ENCODE measurements at regions not wholly inside any gene's neighbourhood (a gene's known extent, or its start where the extent isn't known, plus 50 kb on each side); places are given as distances from the start of the nearest gene placed in this dataset.

GRCh38 chr18:56165601-56166355 is 472.6 kb downstream of the TXNL1 start:
- no peak for DNase-seq

- no peak for DNase-seq
Observed at GRCh38 chr18:56162311-56163265, 475.8 kb downstream of the TXNL1 start.

GRCh38 chr18:56161566-56162260 is 476.7 kb downstream of the TXNL1 start:
- DNase-seq, result no peak

GRCh38 chr18:56158676-56159075 is 479.7 kb downstream of the TXNL1 start:
- no peak for DNase-seq

- no peak for DNase-seq
Observed at GRCh38 chr18:56157541-56157940, 480.9 kb downstream of the TXNL1 start.

GRCh38 chr18:56152551-56153310 is 485.7 kb downstream of the TXNL1 start:
- no peak for DNase-seq

- DNase-seq, result no peak
Observed at GRCh38 chr18:56148373-56148772, 490.0 kb downstream of the TXNL1 start.

GRCh38 chr18:56146565-56146964 is 491.8 kb downstream of the TXNL1 start:
- no peak for DNase-seq

- DNase-seq, result no peak
Observed at GRCh38 chr18:56142001-56142400, 496.4 kb downstream of the TXNL1 start.

GRCh38 chr18:56139792-56140254 is 498.6 kb downstream of the TXNL1 start:
- no peak for DNase-seq

GRCh38 chr18:56139372-56139771 is 499.0 kb downstream of the TXNL1 start:
- no peak for DNase-seq

- no peak for DNase-seq
Observed at GRCh38 chr18:56136105-56136504, 502.3 kb downstream of the TXNL1 start.

- DNase-seq, result no peak
Observed at GRCh38 chr18:56130481-56130880, 507.9 kb downstream of the TXNL1 start.

GRCh38 chr18:56128153-56128791 is 510.1 kb downstream of the TXNL1 start:
- no peak for DNase-seq

GRCh38 chr18:56127322-56128099 is 510.9 kb downstream of the TXNL1 start:
- no peak for DNase-seq

- DNase-seq, result no peak
Observed at GRCh38 chr18:56124186-56124585, 514.2 kb downstream of the TXNL1 start.

GRCh38 chr18:56121669-56122068 is 516.7 kb downstream of the TXNL1 start:
- no peak for DNase-seq

GRCh38 chr18:56120782-56121181 is 517.6 kb downstream of the TXNL1 start:
- no peak for DNase-seq

- DNase-seq, result no peak
Observed at GRCh38 chr18:56119681-56120080, 518.7 kb downstream of the TXNL1 start.

GRCh38 chr18:56118422-56118821 is 520.0 kb downstream of the TXNL1 start:
- no peak for DNase-seq
